Esophagus squamous epithelium (tissue), 4 donors: ENCODE measurements at regions not wholly inside any gene's neighbourhood (a gene's known extent, or its start where the extent isn't known, plus 50 kb on each side); places are given as distances from the start of the nearest gene placed in this dataset.

Source experiments
- POLR2A ChIP-seq, 4 donors: fragments of 450-650 bp; IDR thresholded peaks; one replicate each; pipeline ENCODE4 v1.6.1; 2017; ENCODE audit warnings: antibody characterized with exemption in 4 of 4, mild to moderate bottlenecking in 4 of 4, moderate library complexity in 3 of 4
- TF ChIP-seq, protein P1 (sequence below), 6 experiments: fragments of 450-650 bp in 4 of 6; fragments of 200-600 bp in 2 of 6; sonication (generic) in 2 of 6; IDR thresholded peaks; one replicate each; pipeline ENCODE4 v1.5.1; 2016 to 2019; ENCODE audit warnings: antibody characterized with exemption in 6 of 6, mild to moderate bottlenecking in 4 of 6, moderate library complexity in 4 of 6

DNA sequence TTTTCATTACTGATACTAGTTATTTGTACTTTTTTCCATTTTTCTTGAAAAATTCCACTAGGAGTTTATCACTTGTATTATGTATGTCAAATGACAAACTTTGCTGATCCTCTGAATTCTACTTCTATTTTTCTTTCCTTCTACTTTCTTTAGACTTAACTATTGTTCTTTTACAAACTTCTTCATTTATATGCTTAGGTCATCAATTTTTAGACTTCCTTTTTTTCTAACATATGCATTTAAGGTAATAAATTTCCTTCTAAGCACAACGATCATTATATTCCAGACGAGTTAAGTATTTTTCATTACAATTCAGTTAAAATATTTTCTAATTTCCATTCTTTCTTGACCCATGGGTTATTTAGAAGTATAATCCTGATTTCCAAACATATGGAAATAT lies 240.8 kb downstream of the NHLRC3 start:
- TF ChIP-seq, protein P1, sequence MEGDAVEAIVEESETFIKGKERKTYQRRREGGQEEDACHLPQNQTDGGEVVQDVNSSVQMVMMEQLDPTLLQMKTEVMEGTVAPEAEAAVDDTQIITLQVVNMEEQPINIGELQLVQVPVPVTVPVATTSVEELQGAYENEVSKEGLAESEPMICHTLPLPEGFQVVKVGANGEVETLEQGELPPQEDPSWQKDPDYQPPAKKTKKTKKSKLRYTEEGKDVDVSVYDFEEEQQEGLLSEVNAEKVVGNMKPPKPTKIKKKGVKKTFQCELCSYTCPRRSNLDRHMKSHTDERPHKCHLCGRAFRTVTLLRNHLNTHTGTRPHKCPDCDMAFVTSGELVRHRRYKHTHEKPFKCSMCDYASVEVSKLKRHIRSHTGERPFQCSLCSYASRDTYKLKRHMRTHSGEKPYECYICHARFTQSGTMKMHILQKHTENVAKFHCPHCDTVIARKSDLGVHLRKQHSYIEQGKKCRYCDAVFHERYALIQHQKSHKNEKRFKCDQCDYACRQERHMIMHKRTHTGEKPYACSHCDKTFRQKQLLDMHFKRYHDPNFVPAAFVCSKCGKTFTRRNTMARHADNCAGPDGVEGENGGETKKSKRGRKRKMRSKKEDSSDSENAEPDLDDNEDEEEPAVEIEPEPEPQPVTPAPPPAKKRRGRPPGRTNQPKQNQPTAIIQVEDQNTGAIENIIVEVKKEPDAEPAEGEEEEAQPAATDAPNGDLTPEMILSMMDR (IDR thresholded peaks at IDR 0.05), result no peak
- no peak for TF ChIP-seq POLR2A (IDR thresholded peaks at IDR 0.05)
